NCI-H2227 (cell line): ENCODE measurements at regions not wholly inside any gene's neighbourhood (a gene's known extent, or its start where the extent isn't known, plus 50 kb on each side); places are given as distances from the start of the nearest gene placed in this dataset.
"Not testable (repeated sequence)": the region's sequence is repeated elsewhere in the genome, so short reads cannot be mapped to it uniquely, and the experiment has no call there.

Experiments used
- DNase-seq: peaks from one replicate; lab custom pipeline; 2025; ENCODE audit not compliant: unreplicated experiment; lab: John Stamatoyannopoulos, UW

GRCh38 chr18:25510096-25510495, 158.1 kb upstream of the ZNF521 start:
- no peak for DNase-seq

GRCh38 chr18:25503567-25504081, 151.7 kb upstream of the ZNF521 start:
- peak; percentile 73 for DNase-seq

GRCh38 chr18:25497151-25497794, 145.3 kb upstream of the ZNF521 start:
- no peak for DNase-seq

- no peak for DNase-seq
Observed at GRCh38 chr18:25496544-25496943, 144.6 kb upstream of the ZNF521 start.

- DNase-seq, result no peak
Observed at GRCh38 chr18:25495606-25496005, 143.6 kb upstream of the ZNF521 start.

- DNase-seq, result no peak
Observed at GRCh38 chr18:25494888-25495287, 142.9 kb upstream of the ZNF521 start.

- DNase-seq, result no peak
Observed at GRCh38 chr18:25493401-25493800, 141.4 kb upstream of the ZNF521 start.

- DNase-seq, result no peak
Observed at GRCh38 chr18:25490316-25490715, 138.3 kb upstream of the ZNF521 start.

GRCh38 chr18:25473008-25473407, 121.0 kb upstream of the ZNF521 start:
- DNase-seq, result no peak

GRCh38 chr18:25470756-25471524, 119.0 kb upstream of the ZNF521 start:
- DNase-seq, result not testable (repeated sequence)

GRCh38 chr18:25470062-25470461, 118.1 kb upstream of the ZNF521 start:
- DNase-seq, result no peak

- DNase-seq, result no peak
Observed at GRCh38 chr18:25469489-25469888, 117.5 kb upstream of the ZNF521 start.

GRCh38 chr18:25467226-25467987, 115.4 kb upstream of the ZNF521 start:
- DNase-seq, result no peak

- no peak for DNase-seq
Observed at GRCh38 chr18:25465152-25465732, 113.3 kb upstream of the ZNF521 start.

GRCh38 chr18:25464227-25464626, 112.3 kb upstream of the ZNF521 start:
- DNase-seq, result no peak

- no peak for DNase-seq
Observed at GRCh38 chr18:25463726-25464125, 111.8 kb upstream of the ZNF521 start.

GRCh38 chr18:25459814-25460213, 107.8 kb upstream of the ZNF521 start:
- no peak for DNase-seq

- peak; percentile 7 for DNase-seq
Observed at GRCh38 chr18:25457601-25458000, 105.6 kb upstream of the ZNF521 start.

GRCh38 chr18:25457126-25457525, 105.2 kb upstream of the ZNF521 start:
- no peak for DNase-seq

GRCh38 chr18:25456334-25457010, 104.5 kb upstream of the ZNF521 start:
- DNase-seq, result peak; percentile 57

- DNase-seq, result no peak
Observed at GRCh38 chr18:25455646-25456045, 103.7 kb upstream of the ZNF521 start.
